ENCODE measurements at regions not wholly inside any gene's neighbourhood (a gene's known extent, or its start where the extent isn't known, plus 50 kb on each side); places are given as distances from the start of the nearest gene placed in this dataset.

DNA sequence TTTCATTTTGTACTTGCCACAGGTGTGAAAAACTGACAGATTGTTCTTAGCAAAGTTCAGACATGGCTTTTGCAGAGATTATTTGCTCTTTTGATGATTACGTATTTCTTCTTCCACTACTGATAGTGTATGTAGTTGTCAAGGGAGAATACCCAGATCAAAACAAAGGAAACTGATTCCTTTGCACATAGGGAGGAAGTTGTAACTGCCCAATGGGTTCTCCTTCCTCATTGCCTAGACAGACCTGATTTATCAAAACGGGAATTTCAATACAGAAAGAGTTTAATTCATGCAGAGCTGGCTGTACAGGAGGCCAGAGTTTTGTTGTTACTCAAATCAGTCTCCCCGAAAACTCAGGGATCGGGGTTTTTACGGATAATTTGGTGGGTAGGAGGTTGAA is 214.7 kb downstream of the BCAS1 start:
- TF ChIP-seq, protein P1, sequence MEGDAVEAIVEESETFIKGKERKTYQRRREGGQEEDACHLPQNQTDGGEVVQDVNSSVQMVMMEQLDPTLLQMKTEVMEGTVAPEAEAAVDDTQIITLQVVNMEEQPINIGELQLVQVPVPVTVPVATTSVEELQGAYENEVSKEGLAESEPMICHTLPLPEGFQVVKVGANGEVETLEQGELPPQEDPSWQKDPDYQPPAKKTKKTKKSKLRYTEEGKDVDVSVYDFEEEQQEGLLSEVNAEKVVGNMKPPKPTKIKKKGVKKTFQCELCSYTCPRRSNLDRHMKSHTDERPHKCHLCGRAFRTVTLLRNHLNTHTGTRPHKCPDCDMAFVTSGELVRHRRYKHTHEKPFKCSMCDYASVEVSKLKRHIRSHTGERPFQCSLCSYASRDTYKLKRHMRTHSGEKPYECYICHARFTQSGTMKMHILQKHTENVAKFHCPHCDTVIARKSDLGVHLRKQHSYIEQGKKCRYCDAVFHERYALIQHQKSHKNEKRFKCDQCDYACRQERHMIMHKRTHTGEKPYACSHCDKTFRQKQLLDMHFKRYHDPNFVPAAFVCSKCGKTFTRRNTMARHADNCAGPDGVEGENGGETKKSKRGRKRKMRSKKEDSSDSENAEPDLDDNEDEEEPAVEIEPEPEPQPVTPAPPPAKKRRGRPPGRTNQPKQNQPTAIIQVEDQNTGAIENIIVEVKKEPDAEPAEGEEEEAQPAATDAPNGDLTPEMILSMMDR (IDR thresholded peaks at IDR 0.05) = no peak
- TF ChIP-seq EP300 (IDR thresholded peaks at IDR 0.05) = no peak
- TF ChIP-seq POLR2A (IDR thresholded peaks at IDR 0.05) = no peak
